Glutamatergic neuron (in vitro differentiated cells): ENCODE measurements at regions not wholly inside any gene's neighbourhood (a gene's known extent, or its start where the extent isn't known, plus 50 kb on each side); places are given as distances from the start of the nearest gene placed in this dataset.

ENCODE experiments used
- DNase-seq: peaks from one replicate; pipeline ENCODE4 v3.0.0; 2022
- H3K27ac Mint-ChIP-seq: one replicate; pipeline ENCODE4 v1.8.0; 2020; ENCODE audit warnings: mild to moderate bottlenecking, mixed read lengths, inconsistent platforms; ENCODE audit not compliant: unreplicated experiment
- H3K27me3 Mint-ChIP-seq: one replicate; pipeline ENCODE4 v1.8.0; 2020; ENCODE audit warnings: mild to moderate bottlenecking, moderate library complexity, mixed read lengths, inconsistent platforms; ENCODE audit not compliant: unreplicated experiment
- H3K36me3 Mint-ChIP-seq: one replicate; pipeline ENCODE4 v1.8.0; 2020; ENCODE audit warnings: mild to moderate bottlenecking, mixed read lengths, inconsistent platforms; ENCODE audit not compliant: unreplicated experiment
- H3K4me1 Mint-ChIP-seq: one replicate; pipeline ENCODE4 v1.8.0; 2020; ENCODE audit warnings: mild to moderate bottlenecking, low read depth, mixed read lengths, inconsistent platforms; ENCODE audit not compliant: unreplicated experiment
- H3K4me3 Mint-ChIP-seq: one replicate; pipeline ENCODE4 v1.8.0; 2020; ENCODE audit warnings: mild to moderate bottlenecking, mixed read lengths, inconsistent platforms; ENCODE audit not compliant: unreplicated experiment
- H3K9me3 Mint-ChIP-seq: one replicate; pipeline ENCODE4 v1.8.0; 2020; ENCODE audit warnings: mild to moderate bottlenecking, moderate library complexity, mixed read lengths, inconsistent platforms; ENCODE audit not compliant: unreplicated experiment
- CTCF ChIP-seq: fragments of 200-600 bp; sonication (generic); IDR thresholded peaks from one replicate; pipeline ENCODE4 v1.5.0; 2021; ENCODE audit not compliant: partially characterized antibody, unreplicated experiment

GRCh38 chr22:22786301-22787115 lies 101.1 kb upstream of the IGLL5 start:
- Mint-ChIP-seq H3K27me3 (peaks cover 5% of the 10 kb centered on the region), H3K4me3 (no peak overlapping the region), H3K27ac (no peak overlapping the region), H3K4me1 (no peaks in the 10 kb centered on the region), H3K9me3 (peaks cover 2% of the 10 kb centered on the region), H3K36me3 (no peaks in the 10 kb centered on the region)
- DNase-seq = no peak
- TF ChIP-seq CTCF = no peak

- H3K27ac Mint-ChIP-seq = no peak overlapping the region
- peaks cover 2% of the 10 kb centered on the region for H3K9me3 Mint-ChIP-seq
- H3K4me3 Mint-ChIP-seq = no peak overlapping the region
- H3K27me3 Mint-ChIP-seq = peaks cover 5% of the 10 kb centered on the region
- H3K36me3 Mint-ChIP-seq = no peaks in the 10 kb centered on the region
- H3K4me1 Mint-ChIP-seq = no peaks in the 10 kb centered on the region
- DNase-seq = no peak
- no peak for TF ChIP-seq CTCF
Observed at GRCh38 chr22:22787151-22787550, 100.5 kb upstream of the IGLL5 start.

- peak; percentile 84 for TF ChIP-seq CTCF
- no peaks in the 10 kb centered on the region for H3K36me3 Mint-ChIP-seq
- peaks cover 2% of the 10 kb centered on the region for H3K9me3 Mint-ChIP-seq
- H3K4me3 Mint-ChIP-seq = no peak overlapping the region
- no peaks in the 10 kb centered on the region for H3K4me1 Mint-ChIP-seq
- DNase-seq = peak; percentile 84
- peaks cover 5% of the 10 kb centered on the region for H3K27me3 Mint-ChIP-seq
- H3K27ac Mint-ChIP-seq = no peak overlapping the region
Observed at GRCh38 chr22:22787786-22788459, 99.7 kb upstream of the IGLL5 start.

GRCh38 chr22:22788460-22789037 lies 99.1 kb upstream of the IGLL5 start:
- H3K4me3 Mint-ChIP-seq = no peak overlapping the region
- H3K9me3 Mint-ChIP-seq = peaks cover 2% of the 10 kb centered on the region
- no peaks in the 10 kb centered on the region for H3K36me3 Mint-ChIP-seq
- H3K4me1 Mint-ChIP-seq = no peaks in the 10 kb centered on the region
- TF ChIP-seq CTCF = peak; percentile 23
- no peak overlapping the region for H3K27ac Mint-ChIP-seq
- DNase-seq = no peak
- H3K27me3 Mint-ChIP-seq = peaks cover 6% of the 10 kb centered on the region
